DOHH2 (cell line): ENCODE measurements at regions not wholly inside any gene's neighbourhood (a gene's known extent, or its start where the extent isn't known, plus 50 kb on each side); places are given as distances from the start of the nearest gene placed in this dataset.

Experiments used
- H3F3A ChIP-seq: fragments of 200-600 bp; sonication (generic), shearing (Covaris generic); 2 replicates; pipeline ENCODE4 v1.6.0; 2016; ENCODE audit warnings: antibody characterized with exemption, mild to moderate bottlenecking; ENCODE audit not compliant: control insufficient read depth, insufficient read depth
- H3K27ac ChIP-seq: fragments of 200-600 bp; sonication (generic); 2 replicates; pipeline ENCODE4 v1.5.1; 2014; ENCODE audit warnings: low read depth, mild to moderate bottlenecking, low read length, moderate library complexity
- H3K27me3 ChIP-seq: fragments of 200-600 bp; sonication (generic); 2 replicates; pipeline ENCODE4 v1.6.1; 2014; ENCODE audit warnings: mild to moderate bottlenecking, low read length, mixed read lengths; ENCODE audit not compliant: control insufficient read depth
- H3K36me3 ChIP-seq: fragments of 200-600 bp; sonication (generic); 2 replicates; pipeline ENCODE4 v1.6.1; 2014; ENCODE audit warnings: mild to moderate bottlenecking, low read length, moderate library complexity, mixed read lengths; ENCODE audit not compliant: control insufficient read depth
- H3K4me1 ChIP-seq: fragments of 200-600 bp; sonication (generic); 2 replicates; pipeline ENCODE4 v1.6.1; 2014; ENCODE audit warnings: mild to moderate bottlenecking, low read length, mixed read lengths; ENCODE audit not compliant: control insufficient read depth
- H3K4me2 ChIP-seq: fragments of 200-600 bp; sonication (generic); 2 replicates; pipeline ENCODE4 v1.6.0; 2014; ENCODE audit warnings: mild to moderate bottlenecking, low read length, moderate library complexity
- H3K4me3 ChIP-seq: fragments of 200-600 bp; sonication (generic); 2 replicates; pipeline ENCODE4 v1.5.1; 2014; ENCODE audit warnings: mild to moderate bottlenecking, low read length, mixed read lengths
- H3K79me2 ChIP-seq: fragments of 200-600 bp; sonication (generic); 2 replicates; pipeline ENCODE4 v1.6.1; 2014; ENCODE audit warnings: mild to moderate bottlenecking, low read length, mixed read lengths; ENCODE audit not compliant: control insufficient read depth
- H3K9me2 ChIP-seq: fragments of 200-600 bp; sonication (generic); replicated peaks from 2 replicates; pipeline ENCODE4 v1.6.1; 2014; ENCODE audit warnings: mild to moderate bottlenecking, low read length, mixed read lengths; ENCODE audit not compliant: control insufficient read depth
- H3K9me3 ChIP-seq: fragments of 200-600 bp; sonication (generic); 2 replicates; pipeline ENCODE4 v1.6.1; 2014; ENCODE audit warnings: antibody characterized with exemption, low read length, mixed read lengths; ENCODE audit not compliant: control insufficient read depth, insufficient read depth
- H4K20me1 ChIP-seq: fragments of 200-600 bp; sonication (generic); 2 replicates; pipeline ENCODE4 v1.6.0; 2014; ENCODE audit warnings: low read depth, mild to moderate bottlenecking, antibody characterized with exemption, low read length, moderate library complexity; ENCODE audit not compliant: control insufficient read depth, insufficient read depth
- CTCF ChIP-seq: fragments of 200-600 bp; sonication (generic); IDR thresholded peaks from one replicate; pipeline ENCODE4 v1.5.1; 2014; ENCODE audit warnings: antibody characterized with exemption, mild to moderate bottlenecking, low read depth, low read length; ENCODE audit not compliant: poor library complexity, severe bottlenecking
- EZH2phosphoT487 ChIP-seq: fragments of 200-600 bp; sonication (generic); IDR thresholded peaks from 2 replicates; pipeline ENCODE4 v1.6.1; 2017; ENCODE audit warnings: borderline replicate concordance, mild to moderate bottlenecking, antibody characterized with exemption, low read length, moderate library complexity, mixed read lengths

- Histone ChIP-seq H4K20me1 (no peaks in the 10 kb centered on the region), H3K79me2 (no peaks in the 10 kb centered on the region), H3K27ac (no peak overlapping the region), H3K4me1 (no peaks in the 10 kb centered on the region), H3K4me2 (no peak overlapping the region), H3K27me3 (no peaks in the 10 kb centered on the region), H3K9me3 (no peaks in the 10 kb centered on the region), H3K4me3 (no peak overlapping the region), H3F3A (no peaks in the 10 kb centered on the region), H3K36me3 (no peaks in the 10 kb centered on the region), H3K9me2 (no peaks in the 10 kb centered on the region)
- TF ChIP-seq EZH2phosphoT487 (no peak), CTCF (no peak)
Observed at GRCh38 chr20:54714817-54715216, 239.4 kb downstream of the DOK5 start.

GRCh38 chr20:54713727-54714126 is 238.3 kb downstream of the DOK5 start:
- Histone ChIP-seq H3K79me2 (no peaks in the 10 kb centered on the region), H3K4me3 (no peak overlapping the region), H3K9me3 (no peaks in the 10 kb centered on the region), H3F3A (no peaks in the 10 kb centered on the region), H3K4me2 (no peak overlapping the region), H4K20me1 (no peaks in the 10 kb centered on the region), H3K4me1 (no peaks in the 10 kb centered on the region), H3K36me3 (no peaks in the 10 kb centered on the region), H3K27ac (no peak overlapping the region), H3K9me2 (no peaks in the 10 kb centered on the region), H3K27me3 (no peaks in the 10 kb centered on the region)
- TF ChIP-seq CTCF = no peak
- TF ChIP-seq EZH2phosphoT487 = no peak

GRCh38 chr20:54711071-54711470 is 235.7 kb downstream of the DOK5 start:
- Histone ChIP-seq H3K9me3 (no peaks in the 10 kb centered on the region), H4K20me1 (no peaks in the 10 kb centered on the region), H3K79me2 (no peaks in the 10 kb centered on the region), H3F3A (no peaks in the 10 kb centered on the region), H3K4me3 (no peak overlapping the region), H3K9me2 (no peaks in the 10 kb centered on the region), H3K27ac (no peak overlapping the region), H3K4me1 (no peaks in the 10 kb centered on the region), H3K4me2 (no peak overlapping the region), H3K36me3 (no peaks in the 10 kb centered on the region), H3K27me3 (no peaks in the 10 kb centered on the region)
- TF ChIP-seq CTCF (no peak), EZH2phosphoT487 (no peak)

GRCh38 chr20:54710341-54710740 is 234.9 kb downstream of the DOK5 start:
- no peaks in the 10 kb centered on the region for H3K36me3 ChIP-seq
- H3K27ac ChIP-seq = no peak overlapping the region
- no peaks in the 10 kb centered on the region for H3K9me2 ChIP-seq
- no peak overlapping the region for H3K4me2 ChIP-seq
- no peaks in the 10 kb centered on the region for H3K27me3 ChIP-seq
- no peaks in the 10 kb centered on the region for H3K4me1 ChIP-seq
- H4K20me1 ChIP-seq = no peaks in the 10 kb centered on the region
- no peaks in the 10 kb centered on the region for H3K79me2 ChIP-seq
- H3F3A ChIP-seq = no peaks in the 10 kb centered on the region
- no peaks in the 10 kb centered on the region for H3K9me3 ChIP-seq
- H3K4me3 ChIP-seq = no peak overlapping the region
- TF ChIP-seq CTCF (no peak), EZH2phosphoT487 (no peak)
